ACC112 (cell line): ENCODE measurements at regions not wholly inside any gene's neighbourhood (a gene's known extent, or its start where the extent isn't known, plus 50 kb on each side); places are given as distances from the start of the nearest gene placed in this dataset.

Experiments used
- H2AFZ ChIP-seq: fragments of 200-600 bp; sonication (generic); one replicate; pipeline ENCODE4 v1.6.0; 2017; ENCODE audit warnings: antibody characterized with exemption, low read length; ENCODE audit not compliant: unreplicated experiment
- H3K27ac ChIP-seq: fragments of 200-600 bp; sonication (generic); 2 replicates; pipeline ENCODE4 v1.5.1; 2014; ENCODE audit warnings: low read depth, mild to moderate bottlenecking, antibody characterized with exemption, low read length, moderate library complexity
- H3K27me3 ChIP-seq: fragments of 200-600 bp; sonication (generic); 2 replicates; pipeline ENCODE4 v1.6.1; 2014; ENCODE audit warnings: mild to moderate bottlenecking, antibody characterized with exemption, low read length, moderate library complexity, mixed read lengths; ENCODE audit not compliant: insufficient read depth
- H3K36me3 ChIP-seq: fragments of 200-600 bp; sonication (generic); 2 replicates; pipeline ENCODE4 v1.6.1; 2016; ENCODE audit warnings: mild to moderate bottlenecking, antibody characterized with exemption, low read length, moderate library complexity, mixed read lengths; ENCODE audit not compliant: insufficient read depth
- H3K4me1 ChIP-seq: fragments of 200-600 bp; sonication (generic); one replicate; pipeline ENCODE4 v1.6.1; 2016; ENCODE audit warnings: low read length, mixed read lengths; ENCODE audit not compliant: insufficient read depth, unreplicated experiment, control insufficient read depth
- H3K4me3 ChIP-seq: fragments of 200-600 bp; sonication (generic); 2 replicates; pipeline ENCODE4 v1.5.1; 2014; ENCODE audit warnings: mild to moderate bottlenecking, low read depth, low read length
- H3K79me2 ChIP-seq: fragments of 200-600 bp; sonication (generic); one replicate; pipeline ENCODE4 v1.6.0; 2016; ENCODE audit warnings: low read length; ENCODE audit not compliant: control insufficient read depth, unreplicated experiment, insufficient read depth

- no peaks in the 10 kb centered on the region for H3K36me3 ChIP-seq
- H2AFZ ChIP-seq, result no peak overlapping the region
- H3K4me1 ChIP-seq, result no peaks in the 10 kb centered on the region
- no peaks in the 10 kb centered on the region for H3K79me2 ChIP-seq
- no peak overlapping the region for H3K4me3 ChIP-seq
- no peaks in the 10 kb centered on the region for H3K27me3 ChIP-seq
- no peak overlapping the region for H3K27ac ChIP-seq
These were observed 53.3 kb upstream of the CXCR4 start for GRCh38 chr2:136171223-136171622.

DNA sequence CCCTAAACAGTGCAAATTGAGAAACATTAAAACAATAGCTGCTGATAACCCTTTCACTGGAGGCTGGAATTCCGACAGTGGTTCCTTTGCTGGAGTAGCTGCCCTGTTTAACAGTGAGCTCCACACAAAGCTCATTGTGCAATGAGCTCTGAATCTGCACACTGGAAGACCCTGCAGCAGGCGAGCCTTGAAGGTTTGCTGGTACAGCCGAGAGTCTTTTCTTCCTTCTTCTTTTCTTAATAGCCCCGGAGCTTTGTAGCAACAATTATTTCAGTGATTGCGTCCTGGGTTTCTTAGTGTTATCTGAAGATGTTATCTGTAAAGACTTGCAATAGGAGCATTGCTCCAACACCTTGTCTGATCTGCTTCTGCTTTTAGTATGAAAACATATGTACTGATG is 50.8 kb upstream of the CXCR4 start:
- no peak overlapping the region for H3K27ac ChIP-seq
- H2AFZ ChIP-seq, result no peak overlapping the region
- H3K36me3 ChIP-seq, result no peaks in the 10 kb centered on the region
- no peaks in the 10 kb centered on the region for H3K79me2 ChIP-seq
- no peaks in the 10 kb centered on the region for H3K27me3 ChIP-seq
- no peak overlapping the region for H3K4me3 ChIP-seq
- H3K4me1 ChIP-seq, result no peaks in the 10 kb centered on the region

- H3K4me1 ChIP-seq, result no peaks in the 10 kb centered on the region
- H3K36me3 ChIP-seq, result no peaks in the 10 kb centered on the region
- no peak overlapping the region for H3K27ac ChIP-seq
- H3K4me3 ChIP-seq, result no peak overlapping the region
- H3K27me3 ChIP-seq, result no peaks in the 10 kb centered on the region
- no peaks in the 10 kb centered on the region for H3K79me2 ChIP-seq
- H2AFZ ChIP-seq, result no peak overlapping the region
These were observed 49.9 kb upstream of the CXCR4 start for GRCh38 chr2:136167721-136168475.
